DMS53 (cell line): ENCODE measurements at regions not wholly inside any gene's neighbourhood (a gene's known extent, or its start where the extent isn't known, plus 50 kb on each side); places are given as distances from the start of the nearest gene placed in this dataset.

Experiments used
- DNase-seq: peaks from one replicate; lab custom pipeline; 2025; lab: John Stamatoyannopoulos, UW

DNA sequence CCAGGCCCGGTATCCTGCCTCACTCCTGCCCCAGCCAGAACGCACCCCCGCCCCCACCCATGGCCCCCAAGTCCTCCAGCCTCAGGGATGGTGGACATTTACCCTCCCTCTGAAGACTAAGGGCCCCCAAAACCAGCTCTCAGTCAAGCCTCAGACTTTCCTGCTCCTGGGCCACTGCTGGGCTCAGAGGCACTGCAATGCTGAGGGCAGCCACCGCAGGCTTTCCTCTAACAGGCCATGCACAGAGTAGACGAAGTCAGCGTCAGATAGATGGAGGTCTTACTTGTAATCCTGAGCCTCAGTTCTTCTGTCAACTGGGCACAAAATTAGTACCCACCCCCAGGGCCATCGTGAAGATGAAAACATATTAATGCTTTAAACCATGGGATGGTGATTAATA, 92.6 kb downstream of the TTC32 start:
- peak; percentile 2 for DNase-seq

GRCh38 chr2:19807866-19808265, 93.9 kb downstream of the TTC32 start:
- DNase-seq, result no peak

GRCh38 chr2:19807346-19807745, 94.4 kb downstream of the TTC32 start:
- DNase-seq, result no peak

DNA sequence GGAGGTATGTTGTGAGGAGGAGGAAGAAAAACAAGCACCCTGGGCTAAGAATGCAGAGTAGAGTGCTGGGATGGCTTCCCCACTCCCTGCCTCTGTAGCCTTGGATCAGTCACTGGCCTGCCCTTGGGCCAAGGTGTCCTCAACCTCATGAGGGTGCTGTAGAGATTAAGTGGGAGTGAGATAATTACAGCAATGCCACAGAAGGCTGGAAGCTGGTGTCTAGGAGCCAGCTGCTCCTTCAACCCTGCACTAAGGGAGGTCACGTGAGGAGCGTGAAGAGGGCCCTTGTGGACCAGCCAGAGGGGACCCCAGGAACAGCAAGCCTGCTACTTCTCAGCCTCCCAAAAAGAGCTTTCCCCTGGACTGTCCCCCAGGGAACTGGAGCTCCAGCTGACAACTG, 95.2 kb downstream of the TTC32 start:
- no peak for DNase-seq

GRCh38 chr2:19806131-19806530, 95.7 kb downstream of the TTC32 start:
- no peak for DNase-seq

- no peak for DNase-seq
Observed at GRCh38 chr2:19805266-19805665, 96.5 kb downstream of the TTC32 start.

DNA sequence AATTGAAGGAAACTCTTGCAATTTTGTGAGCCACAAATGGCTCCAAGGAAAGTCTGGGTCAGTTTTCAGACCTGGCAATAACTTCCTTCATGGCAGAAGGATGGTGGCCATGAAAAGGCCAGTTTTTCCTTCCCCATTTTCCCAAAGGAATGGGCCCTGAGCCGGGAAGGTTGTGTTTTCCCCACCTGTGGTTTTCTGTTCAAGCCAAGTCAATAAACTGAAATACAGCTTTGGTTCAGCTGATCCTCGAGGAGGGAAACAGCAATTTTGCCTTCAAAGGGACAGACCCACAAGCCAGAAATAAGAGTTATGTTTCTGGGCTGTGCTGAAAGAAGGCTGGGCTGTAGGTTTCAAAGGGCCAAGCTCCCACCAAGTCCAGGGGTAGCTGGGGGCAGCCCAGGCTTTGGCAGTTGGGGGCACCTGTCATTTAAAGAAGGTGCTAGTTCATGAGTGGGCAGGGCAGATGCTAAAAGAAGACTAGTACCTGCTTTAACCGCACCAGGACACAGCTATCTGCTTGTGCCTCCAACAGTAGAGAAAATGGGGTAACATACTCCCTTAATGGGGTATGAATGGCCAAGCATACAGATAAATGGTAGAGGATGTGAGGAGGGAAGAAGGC, 97.0 kb downstream of the TTC32 start:
- no peak for DNase-seq

DNA sequence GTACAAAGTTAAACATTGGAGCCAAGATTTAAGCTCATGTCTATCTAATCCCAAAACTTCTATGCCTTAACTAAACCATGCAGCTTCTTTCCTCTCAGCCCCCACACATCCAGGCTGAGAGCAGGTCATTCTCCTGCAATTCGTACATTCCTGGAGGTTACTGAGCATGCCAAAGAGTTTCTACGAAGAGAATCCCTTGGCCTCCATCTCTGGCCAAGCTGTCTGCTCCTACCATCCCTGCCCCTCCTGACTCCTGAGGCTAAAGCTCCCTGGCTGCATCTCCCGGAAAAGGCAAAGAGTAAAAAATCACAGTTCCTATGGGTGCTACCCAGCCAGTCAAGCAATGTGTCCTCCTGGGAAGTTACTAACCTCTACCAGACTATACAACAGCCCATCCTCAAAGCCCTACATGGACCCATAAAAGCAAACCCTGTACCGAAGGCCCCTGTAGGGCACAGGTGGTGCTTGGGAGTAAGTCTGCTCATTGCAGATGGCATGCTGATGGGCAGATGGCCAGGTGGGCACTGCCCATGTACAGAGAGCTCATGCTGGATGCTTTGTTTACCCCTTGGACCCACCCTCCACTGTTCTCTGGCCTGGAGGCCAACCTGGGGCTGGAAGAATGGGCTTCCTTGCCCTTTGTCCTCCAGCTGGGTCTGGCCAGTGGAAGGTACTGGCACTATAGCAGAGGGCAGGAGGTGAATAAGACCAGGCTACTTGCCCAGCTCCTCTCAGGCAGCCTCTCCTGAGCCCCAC, 99.5 kb downstream of the TTC32 start:
- no peak for DNase-seq

DNA sequence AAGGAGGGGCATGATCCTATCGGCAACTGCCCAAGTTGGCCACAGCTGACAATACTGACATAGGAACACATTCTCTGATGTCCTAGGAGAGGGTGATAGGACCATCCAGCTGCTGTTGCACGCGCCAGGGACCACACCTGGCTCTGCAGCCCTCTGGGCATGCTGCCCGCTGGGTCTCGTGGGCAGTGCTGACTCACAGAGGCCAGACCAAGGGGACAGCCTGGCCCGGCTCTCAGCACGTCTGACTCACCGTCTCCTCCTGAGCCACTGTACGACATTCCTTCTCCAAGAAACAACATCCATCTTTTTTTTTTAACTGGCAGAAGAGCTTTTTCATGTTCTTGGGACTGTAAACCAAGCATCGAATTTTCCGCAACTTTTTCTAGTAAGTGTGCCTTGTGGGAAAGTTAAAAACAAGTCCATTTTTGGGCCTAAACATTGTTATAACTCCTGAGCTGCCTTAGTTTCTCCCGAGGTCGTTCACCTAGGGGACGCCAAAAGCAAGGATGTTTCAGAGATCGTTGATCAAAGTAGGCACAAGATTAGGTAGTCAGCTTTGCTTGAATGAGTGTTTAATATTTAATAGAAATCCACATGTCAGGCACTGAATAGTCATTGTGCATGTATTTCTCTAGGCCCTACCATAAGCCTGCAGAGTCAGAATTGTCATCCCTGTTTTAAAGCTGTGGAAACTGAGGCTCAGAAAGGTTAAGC, 100.3 kb downstream of the TTC32 start:
- peak; percentile 94 for DNase-seq

DNA sequence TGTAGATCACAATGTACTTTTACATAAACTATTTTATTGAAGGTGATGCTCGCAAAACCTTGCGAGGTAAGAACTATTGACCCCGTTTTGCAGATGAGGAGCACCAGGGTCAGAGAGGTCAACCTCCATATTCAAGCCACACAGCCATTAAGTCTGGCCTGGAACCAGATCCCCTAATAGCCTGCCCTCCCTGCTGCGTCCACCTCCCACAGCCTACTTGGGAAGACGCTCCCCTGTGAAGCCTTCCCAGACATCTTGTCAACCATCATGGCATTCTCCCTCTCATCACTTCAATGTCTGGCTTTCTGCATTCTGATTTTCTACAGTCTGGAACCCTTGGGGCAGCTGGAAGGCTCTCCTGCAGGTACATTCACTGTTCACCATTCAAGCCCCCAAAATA, 101.0 kb downstream of the TTC32 start:
- DNase-seq, result peak; percentile 18

- peak; percentile 88 for DNase-seq
Observed at GRCh38 chr2:19799881-19800780, 101.7 kb downstream of the TTC32 start.

GRCh38 chr2:19797871-19798270, 103.9 kb downstream of the TTC32 start:
- DNase-seq, result no peak

DNA sequence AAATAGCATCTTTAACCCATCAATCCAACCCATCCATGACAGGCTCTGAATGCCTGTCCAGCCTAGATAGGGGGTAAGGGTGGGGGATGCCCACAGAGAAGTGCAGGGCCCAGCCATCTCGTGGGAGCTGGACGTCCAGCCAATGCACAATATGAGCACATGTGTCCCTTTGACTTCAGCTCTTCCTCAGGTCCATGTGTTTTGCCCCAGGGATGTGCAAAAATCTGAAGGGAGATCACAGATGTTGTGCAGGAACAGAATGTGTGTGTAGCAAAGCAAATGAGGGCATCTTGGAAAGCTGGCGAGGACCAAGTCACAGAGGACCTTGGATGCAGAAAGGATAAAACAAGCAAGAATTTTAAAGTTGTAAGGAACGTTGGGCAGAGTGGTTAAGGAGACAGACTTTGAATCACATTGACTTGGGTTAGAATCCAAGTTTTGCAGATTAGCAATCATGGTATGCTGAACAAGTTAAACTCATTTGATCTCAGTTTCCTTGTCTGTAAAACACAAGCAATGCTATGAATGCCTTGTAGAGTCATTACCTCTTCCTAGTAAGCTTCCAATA, 104.5 kb downstream of the TTC32 start:
- DNase-seq, result no peak

GRCh38 chr2:19796035-19796695, 105.6 kb downstream of the TTC32 start:
- no peak for DNase-seq

DNA sequence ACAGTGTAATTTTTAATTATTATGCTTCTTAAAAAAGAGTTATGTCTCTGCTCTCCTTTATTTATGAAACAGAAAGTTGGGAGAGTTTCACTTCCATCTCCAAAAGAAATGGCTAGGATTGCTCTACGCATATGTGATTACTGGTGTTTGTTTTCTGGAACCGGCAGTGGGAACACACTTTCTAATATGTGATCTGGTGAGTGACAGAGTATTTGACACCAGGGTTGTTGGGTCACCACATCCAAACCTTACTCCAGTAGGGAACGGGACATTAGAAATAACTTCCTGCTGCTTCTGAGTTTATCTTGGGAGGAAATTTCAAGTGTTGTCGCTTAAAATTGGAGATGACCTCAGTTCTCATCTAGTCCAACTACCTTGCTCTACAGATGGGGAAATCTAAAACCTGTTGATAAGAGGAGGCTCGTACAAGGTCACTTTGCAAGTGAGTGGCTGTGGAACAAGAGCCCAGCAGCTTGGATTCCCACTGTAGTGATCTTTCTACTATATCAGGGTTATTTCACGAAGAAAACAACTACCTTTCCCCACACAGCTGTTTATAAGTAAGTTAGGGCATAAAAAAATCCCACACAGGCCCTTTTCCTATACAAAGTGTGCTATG, 108.5 kb downstream of the TTC32 start:
- no peak for DNase-seq

GRCh38 chr2:19790291-19790690, 111.5 kb downstream of the TTC32 start:
- DNase-seq, result no peak

DNA sequence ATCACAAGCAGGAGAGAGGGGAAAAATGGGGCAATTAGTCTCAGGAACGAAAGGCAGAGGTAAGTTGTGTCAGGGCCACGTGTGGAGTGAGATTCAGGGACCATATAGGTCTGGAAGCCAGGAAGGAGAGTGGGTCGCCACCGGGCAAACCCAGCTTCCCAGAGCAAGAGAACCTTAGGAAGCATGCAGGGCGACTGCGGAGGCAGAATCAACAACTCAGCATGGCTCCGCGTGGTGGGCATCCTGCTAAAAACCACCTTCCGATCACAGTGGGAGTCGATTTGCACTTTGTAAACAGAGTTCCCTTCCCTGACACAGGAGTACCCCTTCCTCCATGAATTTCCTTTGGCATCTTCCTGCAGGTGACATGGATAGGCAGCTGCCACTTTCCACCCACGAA, 114.6 kb downstream of the TTC32 start:
- DNase-seq, result no peak

DNA sequence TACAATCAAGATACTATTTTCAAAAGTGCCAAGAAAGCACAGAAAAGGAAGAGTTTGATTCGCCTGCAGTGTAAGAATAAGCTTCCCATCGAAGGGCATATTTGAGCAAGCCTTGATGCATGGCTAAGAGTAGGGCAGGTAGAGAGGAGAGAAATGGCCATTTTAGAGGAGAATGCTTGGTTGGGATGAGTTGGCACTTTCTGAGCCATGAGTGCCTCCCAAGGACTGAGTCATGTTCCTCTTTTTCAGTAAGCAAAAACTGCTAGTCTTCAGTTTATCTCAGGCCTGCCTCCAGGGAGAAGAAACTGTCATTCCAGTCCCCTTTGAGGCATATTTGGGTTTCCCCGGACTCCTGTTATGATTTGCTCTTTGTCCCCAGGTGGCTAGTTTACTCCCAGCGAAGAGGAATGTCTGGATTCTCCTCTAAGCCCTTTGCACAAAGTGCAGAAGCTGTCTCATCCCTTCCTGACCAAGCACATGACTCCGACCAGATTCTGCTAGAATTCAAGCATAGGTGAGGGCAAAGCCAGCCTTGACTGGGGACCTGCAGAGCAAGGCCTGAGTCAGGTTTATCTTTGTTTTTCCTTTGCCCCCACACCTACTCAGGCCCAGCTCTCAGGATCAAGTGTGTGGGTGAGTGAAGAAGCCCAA, 115.2 kb downstream of the TTC32 start:
- DNase-seq, result peak; percentile 28

DNA sequence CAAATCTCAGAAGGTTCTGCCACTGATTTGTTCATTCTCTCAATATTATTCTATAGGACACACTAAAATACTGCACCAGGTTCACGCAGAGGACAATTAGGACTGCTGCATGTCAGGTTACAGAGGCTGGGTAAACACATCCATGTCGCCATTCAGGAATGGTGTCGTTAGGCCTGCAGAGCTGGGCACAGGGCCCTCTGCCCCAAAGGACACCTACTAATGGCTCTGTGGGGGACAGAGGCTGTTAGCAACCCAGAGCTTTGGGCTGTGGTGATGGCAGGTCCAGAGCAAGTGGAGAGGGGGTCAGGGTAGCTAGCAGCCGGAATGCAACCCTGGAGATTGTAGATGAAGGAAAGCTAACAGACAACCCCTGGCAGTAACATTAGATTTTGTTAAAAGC, 115.9 kb downstream of the TTC32 start:
- no peak for DNase-seq

GRCh38 chr2:19785447-19785846, 116.3 kb downstream of the TTC32 start:
- DNase-seq, result no peak
